ENCODE measurements at regions not wholly inside any gene's neighbourhood (a gene's known extent, or its start where the extent isn't known, plus 50 kb on each side); places are given as distances from the start of the nearest gene placed in this dataset.
"Not testable (repeated sequence)": the region's sequence is repeated elsewhere in the genome, so short reads cannot be mapped to it uniquely, and the experiment has no call there.

DNA sequence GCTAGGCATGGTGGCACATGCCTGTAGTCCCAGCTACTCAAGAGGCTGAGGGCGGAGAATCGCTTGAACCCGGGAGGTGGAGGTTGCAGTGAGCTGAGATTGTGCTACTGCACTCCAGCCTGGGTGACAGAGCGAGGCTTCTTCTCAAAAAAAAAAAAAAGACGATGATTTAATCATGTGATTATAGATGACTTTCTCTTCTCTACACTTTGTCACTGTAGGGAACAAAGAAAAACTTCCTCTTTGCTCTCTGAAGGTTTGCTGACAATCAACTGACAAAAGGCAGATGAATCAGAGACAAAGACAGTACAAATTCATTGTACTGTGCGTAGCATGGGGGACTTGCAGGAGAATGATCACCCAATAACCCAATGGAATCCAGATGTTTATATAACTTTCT lies 108.0 kb downstream of the BDH1 start:
- not testable (repeated sequence) for TF ChIP-seq EP300, POLR2A (IDR thresholded peaks at IDR 0.05)
- TF ChIP-seq, protein P1, sequence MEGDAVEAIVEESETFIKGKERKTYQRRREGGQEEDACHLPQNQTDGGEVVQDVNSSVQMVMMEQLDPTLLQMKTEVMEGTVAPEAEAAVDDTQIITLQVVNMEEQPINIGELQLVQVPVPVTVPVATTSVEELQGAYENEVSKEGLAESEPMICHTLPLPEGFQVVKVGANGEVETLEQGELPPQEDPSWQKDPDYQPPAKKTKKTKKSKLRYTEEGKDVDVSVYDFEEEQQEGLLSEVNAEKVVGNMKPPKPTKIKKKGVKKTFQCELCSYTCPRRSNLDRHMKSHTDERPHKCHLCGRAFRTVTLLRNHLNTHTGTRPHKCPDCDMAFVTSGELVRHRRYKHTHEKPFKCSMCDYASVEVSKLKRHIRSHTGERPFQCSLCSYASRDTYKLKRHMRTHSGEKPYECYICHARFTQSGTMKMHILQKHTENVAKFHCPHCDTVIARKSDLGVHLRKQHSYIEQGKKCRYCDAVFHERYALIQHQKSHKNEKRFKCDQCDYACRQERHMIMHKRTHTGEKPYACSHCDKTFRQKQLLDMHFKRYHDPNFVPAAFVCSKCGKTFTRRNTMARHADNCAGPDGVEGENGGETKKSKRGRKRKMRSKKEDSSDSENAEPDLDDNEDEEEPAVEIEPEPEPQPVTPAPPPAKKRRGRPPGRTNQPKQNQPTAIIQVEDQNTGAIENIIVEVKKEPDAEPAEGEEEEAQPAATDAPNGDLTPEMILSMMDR (IDR thresholded peaks at IDR 0.05): not testable (repeated sequence)
